NB4 (cell line): ENCODE measurements at regions not wholly inside any gene's neighbourhood (a gene's known extent, or its start where the extent isn't known, plus 50 kb on each side); places are given as distances from the start of the nearest gene placed in this dataset.

ENCODE experiments used
- POLR2A ChIP-seq: IDR thresholded peaks from 2 replicates; pipeline ENCODE4 v1.6.1; 2011; ENCODE audit warnings: mild to moderate bottlenecking; ENCODE audit not compliant: insufficient read length; ENCODE audit errors: extremely low read depth
- TF ChIP-seq, protein P1 (sequence below): IDR thresholded peaks from one replicate; pipeline ENCODE4 v1.5.1; 2012; ENCODE audit warnings: low read depth, low read length

- TF ChIP-seq, protein P1, sequence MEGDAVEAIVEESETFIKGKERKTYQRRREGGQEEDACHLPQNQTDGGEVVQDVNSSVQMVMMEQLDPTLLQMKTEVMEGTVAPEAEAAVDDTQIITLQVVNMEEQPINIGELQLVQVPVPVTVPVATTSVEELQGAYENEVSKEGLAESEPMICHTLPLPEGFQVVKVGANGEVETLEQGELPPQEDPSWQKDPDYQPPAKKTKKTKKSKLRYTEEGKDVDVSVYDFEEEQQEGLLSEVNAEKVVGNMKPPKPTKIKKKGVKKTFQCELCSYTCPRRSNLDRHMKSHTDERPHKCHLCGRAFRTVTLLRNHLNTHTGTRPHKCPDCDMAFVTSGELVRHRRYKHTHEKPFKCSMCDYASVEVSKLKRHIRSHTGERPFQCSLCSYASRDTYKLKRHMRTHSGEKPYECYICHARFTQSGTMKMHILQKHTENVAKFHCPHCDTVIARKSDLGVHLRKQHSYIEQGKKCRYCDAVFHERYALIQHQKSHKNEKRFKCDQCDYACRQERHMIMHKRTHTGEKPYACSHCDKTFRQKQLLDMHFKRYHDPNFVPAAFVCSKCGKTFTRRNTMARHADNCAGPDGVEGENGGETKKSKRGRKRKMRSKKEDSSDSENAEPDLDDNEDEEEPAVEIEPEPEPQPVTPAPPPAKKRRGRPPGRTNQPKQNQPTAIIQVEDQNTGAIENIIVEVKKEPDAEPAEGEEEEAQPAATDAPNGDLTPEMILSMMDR: no peak
- TF ChIP-seq POLR2A: no peak
Observed at GRCh38 chr15:96540283-96540682, 209.8 kb downstream of the NR2F2 start.
